ENCODE measurements at regions not wholly inside any gene's neighbourhood (a gene's known extent, or its start where the extent isn't known, plus 50 kb on each side); places are given as distances from the start of the nearest gene placed in this dataset.

- H3K36me3 ChIP-seq (ENCODE audit: control insufficient read depth, insufficient read depth, low read length), result no peaks in the 10 kb centered on the region
- H3K79me2 ChIP-seq, result no peaks in the 10 kb centered on the region
- H2AFZ ChIP-seq, result no peak overlapping the region
- no peak overlapping the region for H3K4me3 ChIP-seq (ENCODE audit: low read depth, low read length)
- H3K4me2 ChIP-seq (ENCODE audit: low read length), result no peak overlapping the region
- H3K27ac ChIP-seq, result no peak overlapping the region
- no peaks in the 10 kb centered on the region for H3K9me3 ChIP-seq (ENCODE audit: control insufficient read depth, low read length)
- TF ChIP-seq CTCF (IDR thresholded peaks at IDR 0.05), result no peak
- no peaks in the 10 kb centered on the region for H3K4me1 ChIP-seq
- H3K27me3 ChIP-seq (ENCODE audit: control insufficient read depth, insufficient read depth, low read length), result no peaks in the 10 kb centered on the region
- H3K9ac ChIP-seq, result no peak overlapping the region
Observed at GRCh38 chr13:73266640-73267180, 207.9 kb downstream of the KLF5 start.

- TF ChIP-seq CTCF (IDR thresholded peaks at IDR 0.05), result no peak
Observed at GRCh38 chr13:73262862-73263627, 204.2 kb downstream of the KLF5 start.

GRCh38 chr13:73261739-73262216 lies 203.0 kb downstream of the KLF5 start:
- H3K79me2 ChIP-seq, result no peaks in the 10 kb centered on the region
- TF ChIP-seq CTCF (IDR thresholded peaks at IDR 0.05), result no peak
- no peak overlapping the region for H3K4me3 ChIP-seq (ENCODE audit: low read depth, low read length)
- no peaks in the 10 kb centered on the region for H3K4me1 ChIP-seq
- H3K27ac ChIP-seq, result no peak overlapping the region
- no peaks in the 10 kb centered on the region for H3K9me3 ChIP-seq (ENCODE audit: control insufficient read depth, low read length)
- no peaks in the 10 kb centered on the region for H3K36me3 ChIP-seq (ENCODE audit: control insufficient read depth, insufficient read depth, low read length)
- no peaks in the 10 kb centered on the region for H3K27me3 ChIP-seq (ENCODE audit: control insufficient read depth, insufficient read depth, low read length)
- no peak overlapping the region for H3K4me2 ChIP-seq (ENCODE audit: low read length)
- no peak overlapping the region for H3K9ac ChIP-seq
- no peak overlapping the region for H2AFZ ChIP-seq

More at GRCh38 chr13:73262862-73263627, 204.2 kb downstream of the KLF5 start:
- H3K9me3 ChIP-seq (ENCODE audit: control insufficient read depth, low read length), result no peaks in the 10 kb centered on the region
- H3K27ac ChIP-seq, result no peak overlapping the region
- H3K4me2 ChIP-seq (ENCODE audit: low read length), result no peak overlapping the region
- H2AFZ ChIP-seq, result no peak overlapping the region
- H3K36me3 ChIP-seq (ENCODE audit: control insufficient read depth, insufficient read depth, low read length), result no peaks in the 10 kb centered on the region
- H3K27me3 ChIP-seq (ENCODE audit: control insufficient read depth, insufficient read depth, low read length), result no peaks in the 10 kb centered on the region
- H3K9ac ChIP-seq, result no peak overlapping the region
- no peak overlapping the region for H3K4me3 ChIP-seq (ENCODE audit: low read depth, low read length)
- no peaks in the 10 kb centered on the region for H3K4me1 ChIP-seq
- no peaks in the 10 kb centered on the region for H3K79me2 ChIP-seq

- Histone ChIP-seq H3K36me3 (ENCODE audit: control insufficient read depth, insufficient read depth, low read length) (no peaks in the 10 kb centered on the region), H3K79me2 (no peaks in the 10 kb centered on the region), H3K4me1 (no peaks in the 10 kb centered on the region), H3K27ac (no peak overlapping the region), H3K9ac (no peak overlapping the region), H3K27me3 (ENCODE audit: control insufficient read depth, insufficient read depth, low read length) (no peaks in the 10 kb centered on the region), H3K4me3 (ENCODE audit: low read depth, low read length) (no peak overlapping the region), H3K9me3 (ENCODE audit: control insufficient read depth, low read length) (no peaks in the 10 kb centered on the region), H2AFZ (no peak overlapping the region), H3K4me2 (ENCODE audit: low read length) (no peak overlapping the region)
- no peak for TF ChIP-seq CTCF (IDR thresholded peaks at IDR 0.05)
Observed at GRCh38 chr13:73259061-73260017, 200.5 kb downstream of the KLF5 start.
